ENCODE measurements at regions not wholly inside any gene's neighbourhood (a gene's known extent, or its start where the extent isn't known, plus 50 kb on each side); places are given as distances from the start of the nearest gene placed in this dataset.

- Histone ChIP-seq H3K23ac (ENCODE audit: low read depth, low read length) (no peak overlapping the region), H3K79me1 (ENCODE audit: low read depth in 1 of 2, low read length in 2 of 2) (no peaks in the 10 kb centered on the region), H2AK5ac (ENCODE audit: low read depth, low read length) (no peak overlapping the region), H2BK5ac (ENCODE audit: low read depth, low read length, poor library complexity, severe bottlenecking) (no peak overlapping the region), H3K4ac (ENCODE audit: low read depth, low read length) (no peak overlapping the region), H4K91ac (ENCODE audit: insufficient read depth, low read depth, low read length) (no peak overlapping the region), H2BK15ac (ENCODE audit: low read depth, low read length) (no peak overlapping the region), H3K56ac (ENCODE audit: extremely low read depth, insufficient read depth, low read length) (no peak overlapping the region), H4K20me1 (ENCODE audit: insufficient read depth, low read length) (no peaks in the 10 kb centered on the region), H2AFZ (replicated peaks; ENCODE audit: low read length, poor library complexity) (no peak overlapping the region), H3K4me3 (ENCODE audit: insufficient read depth, low read depth, low read length) (no peak overlapping the region), H3K14ac (replicated peaks; ENCODE audit: low read depth, low read length) (no peak overlapping the region), H3K9me3 (ENCODE audit: control insufficient read depth, insufficient read depth, low read length) (peaks cover 14% of the 10 kb centered on the region; the same call in 1 of the 2 replicates), H3K18ac (ENCODE audit: low read depth, low read length) (no peak overlapping the region), H3K9me1 (ENCODE audit: insufficient read depth, low read length) (no peaks in the 10 kb centered on the region), H3K27ac (ENCODE audit: insufficient read depth, low read length) (no peak overlapping the region), H3K27me3 (ENCODE audit: control insufficient read depth, insufficient read depth, low read length) (no peaks in the 10 kb centered on the region), H3K36me3 (ENCODE audit: control insufficient read depth, insufficient read depth, low read length) (no peaks in the 10 kb centered on the region), H3K4me2 (ENCODE audit: low read depth, low read length) (no peak overlapping the region), H3K4me1 (ENCODE audit: control insufficient read depth, insufficient read depth, low read length) (no peaks in the 10 kb centered on the region), H2BK20ac (ENCODE audit: low read depth, low read length) (no peak overlapping the region), H2BK120ac (ENCODE audit: low read depth, low read length) (no peak overlapping the region), H4K5ac (ENCODE audit: low read depth, low read length) (no peak overlapping the region), H3K9ac (ENCODE audit: low read depth, low read length) (no peak overlapping the region), H2AK9ac (replicated peaks; ENCODE audit: low read depth, low read length, poor library complexity) (no peak overlapping the region), H4K8ac (ENCODE audit: low read depth in 2 of 2, low read length in 2 of 2) (no peak overlapping the region)
- CTCF ChIA-PET: no interaction called here
- in situ Hi-C loops (cut with MboI; ENCODE audit: low sequenced_read_pairs): no loop called here
- DNase-seq (no peak), ATAC-seq (ENCODE audit: low read depth) (no peak)
- BruUV-seq (replicated peaks): no TSS peak
- TF ChIP-seq BHLHE40 (IDR thresholded peaks at IDR 0.05; ENCODE audit: low read depth, low read length) (no peak), CEBPB (IDR thresholded peaks at IDR 0.05; ENCODE audit: low read depth, low read length) (no peak), CHD1 (IDR thresholded peaks at IDR 0.05; ENCODE audit: low read depth, low read length) (no peak)
- no CpG with 5 or more reads among the region's 3 CpGs for WGBS, 2 experiments (ENCODE audit: extremely low coverage in 2 of 2, insufficient read length in 1 of 2)
- intact Hi-C loops (cut with micrococcal nuclease): no loop called here
- dilution Hi-C loops (cut with HindIII; ENCODE audit: low sequenced_read_pairs, unreplicated experiment): no loop called here
- POLR2A ChIA-PET (ENCODE audit: unreplicated experiment): no interaction called here
Observed at GRCh38 chr11:97247601-97248000, 857.8 kb downstream of the JRKL start.

Measured in IMR-90 (cell line).